Uterus (tissue), 2 donors: ENCODE measurements at regions not wholly inside any gene's neighbourhood (a gene's known extent, or its start where the extent isn't known, plus 50 kb on each side); places are given as distances from the start of the nearest gene placed in this dataset.

Experiments
- POLR2A ChIP-seq, 2 donors: fragments of 450-650 bp; IDR thresholded peaks; one replicate each; pipeline ENCODE4 v1.6.1; 2016; ENCODE audit warnings: antibody characterized with exemption in 2 of 2, mild to moderate bottlenecking in 1 of 2, moderate library complexity in 1 of 2
- TF ChIP-seq, protein P1 (sequence below), 4 experiments: fragments of 200-600 bp in 2 of 4; fragments of 450-650 bp in 2 of 4; sonication (generic) in 2 of 4; IDR thresholded peaks; one replicate each; pipeline ENCODE4 v1.5.1; 2016 to 2019; ENCODE audit warnings: antibody characterized with exemption in 4 of 4, mild to moderate bottlenecking in 2 of 4, moderate library complexity in 1 of 4

DNA sequence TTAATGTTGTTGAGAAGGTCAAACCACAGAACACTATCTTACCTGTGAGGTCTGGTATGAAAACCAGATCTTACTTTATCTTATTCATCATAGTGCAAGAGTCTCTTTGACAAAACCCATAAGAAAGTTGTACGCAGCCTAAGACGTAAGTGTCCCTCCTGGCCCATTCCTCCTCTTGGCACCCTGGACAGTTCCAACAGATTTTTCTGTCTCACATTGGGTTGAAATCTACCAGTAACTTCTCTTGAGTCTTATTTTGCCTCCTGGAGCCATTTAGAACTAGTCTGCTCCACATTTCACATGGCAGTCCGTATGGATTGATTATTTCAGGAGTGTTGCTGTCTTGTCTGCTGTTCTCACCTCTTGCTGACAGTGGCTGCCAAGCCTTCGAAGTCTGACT lies 498.4 kb downstream of the PDCD6IP start:
- TF ChIP-seq, protein P1, sequence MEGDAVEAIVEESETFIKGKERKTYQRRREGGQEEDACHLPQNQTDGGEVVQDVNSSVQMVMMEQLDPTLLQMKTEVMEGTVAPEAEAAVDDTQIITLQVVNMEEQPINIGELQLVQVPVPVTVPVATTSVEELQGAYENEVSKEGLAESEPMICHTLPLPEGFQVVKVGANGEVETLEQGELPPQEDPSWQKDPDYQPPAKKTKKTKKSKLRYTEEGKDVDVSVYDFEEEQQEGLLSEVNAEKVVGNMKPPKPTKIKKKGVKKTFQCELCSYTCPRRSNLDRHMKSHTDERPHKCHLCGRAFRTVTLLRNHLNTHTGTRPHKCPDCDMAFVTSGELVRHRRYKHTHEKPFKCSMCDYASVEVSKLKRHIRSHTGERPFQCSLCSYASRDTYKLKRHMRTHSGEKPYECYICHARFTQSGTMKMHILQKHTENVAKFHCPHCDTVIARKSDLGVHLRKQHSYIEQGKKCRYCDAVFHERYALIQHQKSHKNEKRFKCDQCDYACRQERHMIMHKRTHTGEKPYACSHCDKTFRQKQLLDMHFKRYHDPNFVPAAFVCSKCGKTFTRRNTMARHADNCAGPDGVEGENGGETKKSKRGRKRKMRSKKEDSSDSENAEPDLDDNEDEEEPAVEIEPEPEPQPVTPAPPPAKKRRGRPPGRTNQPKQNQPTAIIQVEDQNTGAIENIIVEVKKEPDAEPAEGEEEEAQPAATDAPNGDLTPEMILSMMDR (IDR thresholded peaks at IDR 0.05) = no peak
- TF ChIP-seq POLR2A (IDR thresholded peaks at IDR 0.05) = no peak
